ENCODE measurements at regions not wholly inside any gene's neighbourhood (a gene's known extent, or its start where the extent isn't known, plus 50 kb on each side); places are given as distances from the start of the nearest gene placed in this dataset.

DNA sequence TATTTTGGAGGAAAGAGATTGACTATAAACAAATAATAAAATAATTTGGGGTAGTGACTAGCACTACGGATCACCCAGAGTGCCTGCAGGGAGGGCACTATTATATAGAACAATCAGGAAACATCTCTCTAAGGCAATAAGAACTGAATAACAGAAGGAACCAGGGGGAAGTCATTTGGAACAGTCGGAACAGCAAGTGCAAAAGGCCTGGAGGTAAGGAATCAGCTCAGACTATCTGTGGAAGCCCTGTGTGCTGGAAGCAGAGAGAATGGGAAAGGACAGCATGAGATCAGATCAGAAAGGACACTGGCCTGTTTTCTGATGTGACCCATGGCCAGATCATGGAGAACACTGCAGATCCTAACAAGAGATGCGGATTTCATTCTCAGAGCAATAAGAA is 357.6 kb downstream of the EFNA5 start:
- Histone ChIP-seq H2AK5ac (ENCODE audit: insufficient read length, low read length) (no peak overlapping the region), H3K23me2 (ENCODE audit: insufficient read length, low read depth, low read length, poor library complexity, severe bottlenecking) (no peaks in the 10 kb centered on the region), H3K4me2 (ENCODE audit: insufficient read depth, insufficient read length, low read length) (no peak overlapping the region), H2BK120ac (ENCODE audit: low read depth, low read length, poor library complexity, severe bottlenecking) (no peak overlapping the region), H2BK12ac (ENCODE audit: insufficient read length, low read depth, low read length) (no peak overlapping the region), H2BK5ac (ENCODE audit: insufficient read length, low read length) (no peak overlapping the region), H3K23ac (ENCODE audit: insufficient read length, low read depth, low read length) (no peak overlapping the region), H3K27me3 (ENCODE audit: insufficient read depth, low read length) (no peaks in the 10 kb centered on the region), H3T11ph (ENCODE audit: low read length) (no peak overlapping the region), H4K8ac (replicated peaks; ENCODE audit: insufficient read length, low read depth, low read length) (no peak overlapping the region), H4K20me1 (ENCODE audit: control insufficient read depth, insufficient read depth, insufficient read length) (no peaks in the 10 kb centered on the region), H3K79me1 (ENCODE audit: insufficient read depth, low read depth, low read length, poor library complexity, severe bottlenecking) (no peaks in the 10 kb centered on the region), H3K14ac (ENCODE audit: insufficient read depth, low read length) (no peak overlapping the region), H4K91ac (ENCODE audit: insufficient read length, low read depth, low read length) (no peak overlapping the region), H2BK15ac (ENCODE audit: low read depth, low read length) (no peak overlapping the region), H3K27ac (ENCODE audit: insufficient read length, low read depth, low read length) (no peak overlapping the region), H3K4me1 (ENCODE audit: insufficient read depth, low read length) (no peaks in the 10 kb centered on the region), H2AFZ (ENCODE audit: low read length) (no peak overlapping the region), H3K4ac (ENCODE audit: low read depth, low read length) (no peak overlapping the region), H3K9ac (ENCODE audit: extremely low read depth, insufficient read length, low read length) (no peak overlapping the region), H3K18ac (ENCODE audit: insufficient read length, low read depth, low read length) (no peak overlapping the region), H3K56ac (ENCODE audit: insufficient read length, low read depth, low read length) (no peak overlapping the region), H3K79me2 (ENCODE audit: insufficient read depth, low read length) (no peaks in the 10 kb centered on the region), H4K5ac (ENCODE audit: insufficient read length, low read depth, low read length) (no peak overlapping the region), H2BK20ac (ENCODE audit: low read depth, low read length, poor library complexity, severe bottlenecking) (no peak overlapping the region), H3K9me3 (ENCODE audit: control insufficient read depth, low read depth, low read length) (no peaks in the 10 kb centered on the region)
- no peak overlapping the region for H3K4me3 Mint-ChIP-seq
- WGBS (ENCODE audit: extremely low coverage, insufficient read length, low lambda C conversion rate), result no CpG with 5 or more reads among the region's 3 CpGs
- no peak for DNase-seq
- no peaks in the 10 kb centered on the region for H3K9me3 Mint-ChIP-seq
- H3K27me3 Mint-ChIP-seq (ENCODE audit: low read depth), result no peaks in the 10 kb centered on the region
- peak overlapping the region in 2 of 3 experiments; percentile 2 to 66; a peak in 1 of 7 replicates for H3K27ac Mint-ChIP-seq
- no peak for TF ChIP-seq CTCF (conservative IDR thresholded peaks at IDR 0.05)
- peaks cover 3 to 6% of the 10 kb centered on the region in 2 experiments for H3K4me1 Mint-ChIP-seq
- H3K36me3 Mint-ChIP-seq (ENCODE audit: insufficient read depth in 1 of 3, low read depth in 3 of 3), result no peaks in the 10 kb centered on the region
